ENCODE measurements at regions not wholly inside any gene's neighbourhood (a gene's known extent, or its start where the extent isn't known, plus 50 kb on each side); places are given as distances from the start of the nearest gene placed in this dataset.
A peak's percentile ranks its signal among the peaks of the same experiment; 100 is the strongest.

- DNase-seq = no peak
These were observed 156.2 kb upstream of the SEMA6D start for GRCh38 chr15:47561102-47561501.

GRCh38 chr15:47565949-47566348 is 151.4 kb upstream of the SEMA6D start:
- DNase-seq = no peak

- DNase-seq = no peak
These were observed 150.7 kb upstream of the SEMA6D start for GRCh38 chr15:47566610-47567009.

DNA sequence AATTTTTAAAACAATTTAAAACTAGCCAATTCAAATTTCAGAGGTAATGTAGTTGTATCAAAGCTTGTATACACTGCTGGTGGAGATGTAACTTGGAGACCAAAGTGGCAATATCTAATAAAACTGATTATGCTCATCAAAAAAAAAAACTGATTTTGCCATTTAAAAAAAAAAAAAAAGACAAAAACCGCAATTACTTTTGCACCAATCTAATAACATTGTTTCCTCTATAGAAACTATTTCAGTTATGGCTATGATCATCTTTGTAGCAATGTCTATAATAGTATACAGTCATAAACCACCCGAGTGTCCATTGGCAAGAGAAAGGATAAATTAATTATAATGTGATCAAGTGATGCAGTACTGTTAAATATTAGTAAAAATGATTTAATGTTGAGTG is 149.3 kb upstream of the SEMA6D start:
- DNase-seq = no peak

DNA sequence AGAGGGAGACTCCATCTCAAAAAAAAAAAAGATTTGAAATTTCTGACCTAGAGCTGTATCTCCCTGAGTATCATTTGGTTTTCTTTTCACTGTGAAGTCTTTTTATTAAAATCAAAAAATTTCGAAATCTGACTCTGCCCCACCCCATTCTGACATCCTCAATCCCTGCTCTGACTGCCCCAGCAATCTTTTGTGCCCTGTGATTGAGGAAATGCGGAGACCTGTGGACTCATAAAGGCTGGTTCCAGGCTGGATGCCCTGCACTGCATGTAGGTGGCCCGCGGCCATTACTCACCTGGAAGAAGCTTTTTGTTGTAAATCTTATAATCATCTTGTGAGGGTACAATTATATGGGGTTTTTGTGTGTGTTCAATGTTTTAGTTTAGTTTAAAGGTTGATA is 147.3 kb upstream of the SEMA6D start:
- no peak for DNase-seq

DNA sequence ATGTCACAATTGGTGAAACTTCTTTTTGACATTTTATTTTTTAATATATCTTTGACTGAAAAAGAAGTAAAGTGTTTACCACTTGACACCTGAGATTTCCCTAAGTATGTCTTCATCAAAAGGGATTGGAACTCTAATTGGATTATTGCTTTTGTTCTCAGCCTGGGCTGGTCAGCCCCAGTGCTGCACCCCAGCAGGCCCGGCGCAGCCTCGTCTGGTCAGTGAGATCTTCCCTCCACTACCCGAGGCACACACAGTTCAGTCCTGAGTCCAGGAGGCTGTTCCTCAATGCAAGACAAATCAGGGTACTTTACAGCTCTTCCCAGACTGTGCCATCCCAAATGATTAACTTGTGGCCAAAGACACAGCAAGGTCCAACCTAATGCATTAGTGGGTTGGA is 146.9 kb upstream of the SEMA6D start:
- DNase-seq = no peak

- DNase-seq = no peak
These were observed 146.2 kb upstream of the SEMA6D start for GRCh38 chr15:47570881-47571640.

- no peak for DNase-seq
These were observed 143.6 kb upstream of the SEMA6D start for GRCh38 chr15:47573673-47574072.

DNA sequence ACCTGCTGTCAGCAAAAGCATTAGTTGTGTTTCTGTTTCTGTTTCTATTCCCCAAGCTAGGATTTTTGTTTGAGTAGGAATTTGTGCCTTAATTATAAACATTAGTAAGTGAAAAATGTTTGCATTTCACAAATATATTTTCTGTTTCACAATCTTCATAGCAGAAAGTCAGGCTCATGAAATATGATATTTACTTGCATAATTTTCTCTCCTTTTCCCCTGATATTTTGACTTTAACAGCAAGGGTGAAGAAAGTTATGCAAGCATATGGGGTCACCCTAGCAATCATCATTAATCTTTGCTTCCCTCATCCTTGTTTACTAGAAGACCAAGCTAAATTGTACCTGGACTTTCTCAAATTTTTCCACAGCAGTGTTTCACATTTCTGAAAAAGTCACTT is 140.3 kb upstream of the SEMA6D start:
- DNase-seq = no peak

- DNase-seq = no peak
These were observed 139.8 kb upstream of the SEMA6D start for GRCh38 chr15:47577461-47577860.

GRCh38 chr15:47582233-47582632 is 135.1 kb upstream of the SEMA6D start:
- no peak for DNase-seq

DNA sequence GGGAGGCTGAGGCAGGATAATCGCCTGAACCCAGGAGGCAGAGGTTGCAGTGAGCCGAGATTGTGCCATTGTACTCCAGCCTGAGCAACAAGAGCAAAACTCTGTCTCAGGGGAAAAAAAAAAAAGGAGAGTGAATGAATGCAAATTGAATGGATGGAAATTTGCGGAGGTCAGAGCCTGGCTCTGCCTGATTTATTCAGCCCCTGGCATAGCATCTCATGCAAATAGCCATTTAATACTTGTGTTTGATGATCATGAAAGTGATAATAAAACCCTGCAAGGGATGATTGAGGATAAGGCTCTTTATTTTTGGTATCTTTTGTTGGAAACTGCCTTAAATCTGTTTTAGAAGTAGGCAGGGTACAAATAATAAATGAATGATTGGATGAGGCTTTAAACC is 133.0 kb upstream of the SEMA6D start:
- no peak for DNase-seq

DNA sequence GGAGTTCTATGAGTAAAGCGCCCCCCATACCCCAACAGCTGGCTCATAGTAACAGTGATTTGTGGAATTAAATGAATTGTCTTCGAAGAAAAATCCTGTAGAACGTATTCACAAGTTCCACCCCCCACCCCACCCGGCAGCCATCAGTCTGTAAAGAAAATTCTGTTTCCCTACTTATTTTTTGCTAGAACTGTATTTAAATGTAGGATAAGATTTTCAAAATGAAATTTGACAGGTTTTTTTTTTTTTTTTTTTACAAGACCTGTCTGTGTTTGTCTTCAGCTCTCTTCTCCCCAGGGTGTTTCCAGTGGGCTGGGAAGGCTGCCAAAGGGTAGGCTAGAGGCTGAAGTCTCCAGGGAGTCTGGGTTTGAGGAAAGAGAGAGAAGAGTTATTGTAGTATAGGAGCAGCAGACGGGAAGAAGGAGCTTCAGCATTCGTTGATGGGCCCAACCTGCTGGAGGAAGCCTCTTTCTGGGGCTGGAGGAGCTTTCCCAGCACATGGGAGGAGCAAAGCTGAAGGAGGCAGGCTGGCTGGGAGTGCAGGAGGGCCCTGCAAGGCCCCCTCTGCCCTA is 130.6 kb upstream of the SEMA6D start:
- peak; percentile 71 for DNase-seq

DNA sequence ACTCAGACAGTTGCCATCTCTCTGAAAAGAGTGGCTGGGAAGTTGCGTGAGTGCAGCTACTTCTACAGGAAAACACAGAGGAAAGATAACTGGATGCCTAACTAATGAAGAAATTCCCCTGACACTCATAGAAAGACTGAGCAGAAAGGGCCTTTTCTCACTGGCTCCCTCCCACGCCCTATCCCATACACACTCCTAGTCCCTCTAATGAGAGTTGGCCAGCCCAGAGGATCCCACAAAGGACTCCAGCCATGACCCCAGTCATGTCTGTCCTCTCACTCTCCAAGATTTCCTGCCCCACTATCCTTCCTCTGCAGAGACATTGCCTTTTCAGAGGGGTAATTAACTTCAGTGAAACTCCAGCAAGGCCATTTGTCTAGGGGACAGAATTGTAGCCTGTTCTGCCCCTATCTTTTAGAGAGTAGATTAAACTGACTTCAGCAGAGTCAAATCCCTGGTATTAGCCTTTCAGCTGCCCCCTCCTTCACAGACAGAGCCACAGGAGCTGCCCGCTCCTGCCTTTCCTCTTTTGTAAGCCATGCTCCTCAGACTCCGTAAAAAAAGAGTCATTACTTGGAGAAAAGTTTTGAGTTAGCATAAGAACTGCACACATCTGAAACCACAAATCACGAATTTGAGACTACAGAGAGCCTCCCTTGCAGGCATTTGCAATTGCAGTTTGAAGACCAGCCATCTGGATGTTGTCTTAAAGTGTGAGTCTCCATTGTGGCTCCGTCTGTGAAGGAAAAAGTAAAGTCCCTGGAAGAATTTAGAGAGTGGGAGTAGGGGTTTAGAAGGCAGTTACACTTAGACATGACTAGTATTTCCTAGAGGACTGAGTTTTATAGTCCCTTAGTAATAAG is 129.1 kb upstream of the SEMA6D start:
- DNase-seq = no peak

- no peak for DNase-seq
These were observed 128.3 kb upstream of the SEMA6D start for GRCh38 chr15:47588958-47589357.

DNA sequence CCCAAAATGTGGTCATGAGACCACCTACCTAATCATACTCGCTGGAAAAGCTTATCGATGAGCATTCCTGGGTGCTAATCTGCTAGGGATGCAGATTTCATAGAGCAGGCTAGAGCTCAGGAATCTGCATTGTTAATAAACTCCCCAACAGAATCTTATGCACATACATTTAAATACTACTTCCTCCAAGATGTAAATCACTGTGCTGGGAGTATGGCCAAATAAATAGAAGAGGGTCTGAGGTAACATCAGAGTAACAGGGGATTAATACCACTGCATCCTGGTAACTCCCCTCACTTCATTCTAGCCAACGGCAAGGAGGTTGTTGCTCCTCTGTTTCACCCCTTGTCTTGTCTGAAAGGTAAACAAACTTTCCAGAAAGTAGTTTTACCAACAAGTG is 118.3 kb upstream of the SEMA6D start:
- DNase-seq = no peak

- DNase-seq = no peak
These were observed 117.5 kb upstream of the SEMA6D start for GRCh38 chr15:47599806-47600205.

- no peak for DNase-seq
These were observed 115.2 kb upstream of the SEMA6D start for GRCh38 chr15:47602121-47602520.

DNA sequence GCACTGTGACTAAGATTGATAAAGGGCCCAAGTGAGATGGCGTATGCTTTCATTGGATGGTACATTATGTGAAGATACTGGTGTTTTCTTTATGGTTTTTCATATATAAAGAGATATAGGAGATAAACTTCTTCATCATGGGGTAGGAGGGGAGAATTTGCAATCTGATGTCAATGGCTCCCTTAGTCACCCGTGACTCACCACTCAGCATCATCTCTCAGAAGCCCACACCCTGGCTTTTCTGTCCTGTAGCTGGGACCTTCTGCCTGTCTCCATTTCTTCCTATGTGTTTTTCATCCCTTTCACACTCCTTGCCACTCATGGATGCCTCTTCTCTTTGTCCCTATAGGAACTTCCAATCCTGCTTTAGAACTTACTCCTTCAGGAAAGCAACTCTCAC is 114.3 kb upstream of the SEMA6D start:
- DNase-seq = no peak

GRCh38 chr15:47607695-47608094 is 109.6 kb upstream of the SEMA6D start:
- no peak for DNase-seq

DNA sequence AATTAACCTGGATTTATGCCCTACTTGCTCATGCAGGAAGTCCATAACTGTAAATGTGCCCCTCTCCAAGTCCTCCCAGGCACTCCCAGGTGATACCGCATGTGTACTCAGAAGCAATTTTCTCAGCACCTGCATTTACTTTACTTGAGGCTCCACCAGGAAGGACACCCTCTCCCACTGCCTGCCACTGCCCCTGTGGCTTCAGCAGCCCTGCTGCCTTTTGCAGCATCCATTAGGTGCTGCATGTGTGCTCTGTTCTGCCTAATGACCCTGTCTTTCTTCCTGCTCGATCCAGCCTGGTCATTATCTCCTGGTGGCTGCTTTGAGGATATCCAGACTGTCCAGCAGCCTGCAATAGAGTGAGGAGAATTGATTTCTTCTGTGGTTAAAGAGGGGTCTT is 107.6 kb upstream of the SEMA6D start:
- no peak for DNase-seq

DNA sequence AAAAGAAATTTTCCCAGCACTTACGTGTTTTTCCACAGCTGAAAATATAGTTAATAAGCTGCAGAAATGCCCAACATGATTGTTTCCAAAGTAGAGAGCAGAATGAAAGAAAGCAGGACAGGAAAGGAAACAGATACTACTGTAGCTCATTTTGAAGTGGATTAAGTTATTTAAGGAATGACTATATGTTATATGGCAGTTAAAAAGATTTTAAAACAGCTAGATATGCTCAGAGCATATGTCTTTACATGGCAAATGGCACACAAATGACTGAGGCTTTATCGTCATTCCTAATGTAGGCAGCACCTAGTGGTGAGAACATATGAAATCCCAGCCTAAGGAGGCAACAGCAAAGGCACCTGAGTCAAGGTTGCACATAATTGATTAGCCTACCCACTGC is 106.6 kb upstream of the SEMA6D start:
- DNase-seq = no peak

DNA sequence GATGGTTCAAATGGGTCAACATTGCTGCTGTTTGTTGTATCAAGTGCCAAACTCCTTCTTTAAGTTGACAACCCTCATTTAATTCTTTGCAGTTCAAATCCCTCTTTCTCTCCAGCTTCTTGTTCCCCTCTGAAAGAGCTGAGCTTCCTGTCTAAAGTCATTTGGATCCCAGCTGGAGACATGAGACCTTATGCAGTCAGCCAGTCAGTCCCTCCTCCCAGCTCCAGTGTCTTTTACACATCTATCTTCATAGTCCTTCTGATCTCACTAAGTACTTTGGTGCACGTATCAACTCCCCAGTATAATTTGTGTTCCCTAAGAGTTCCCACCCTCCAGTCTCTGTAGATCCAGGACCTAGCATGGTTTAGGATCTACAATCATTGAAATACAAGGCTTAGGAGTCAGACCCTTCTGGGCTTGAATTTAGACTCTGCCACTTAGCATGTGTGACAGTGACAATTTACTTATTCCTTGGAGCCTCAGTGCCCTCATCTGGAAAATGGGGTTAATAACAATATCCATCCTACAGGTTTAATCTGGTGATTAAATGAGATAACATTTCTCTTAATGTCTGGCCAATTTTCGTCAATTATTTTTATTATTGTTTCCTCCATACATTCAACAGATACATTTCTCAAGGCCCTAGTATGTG is 102.8 kb upstream of the SEMA6D start:
- no peak for DNase-seq

- DNase-seq = no peak
These were observed 100.4 kb upstream of the SEMA6D start for GRCh38 chr15:47616876-47617275.

Data from DMS79 (cell line).